H1 (cell line): ENCODE measurements at regions not wholly inside any gene's neighbourhood (a gene's known extent, or its start where the extent isn't known, plus 50 kb on each side); places are given as distances from the start of the nearest gene placed in this dataset.

Experiments
- BRCA1 ChIP-seq: IDR thresholded peaks from 2 replicates; pipeline ENCODE4 v1.6.1; 2012; ENCODE audit warnings: low read depth, low read length, improper control_type of control experiment
- CHD1 ChIP-seq: IDR thresholded peaks from 2 replicates; pipeline ENCODE4 v1.6.1; 2012; ENCODE audit warnings: low read depth, low read length, improper control_type of control experiment
- POU5F1 ChIP-seq: IDR thresholded peaks from 2 replicates; pipeline ENCODE4 v1.6.1; 2011; ENCODE audit warnings: low read depth, mild to moderate bottlenecking, low read length, moderate library complexity
- SIRT6 ChIP-seq: IDR thresholded peaks from one replicate; pipeline ENCODE4 v1.7.1; 2012; ENCODE audit warnings: low read length, inconsistent platforms
- SP4 ChIP-seq: IDR thresholded peaks from 2 replicates; pipeline ENCODE4 v1.6.1; 2012; ENCODE audit warnings: low read length, inconsistent platforms
- YY1 ChIP-seq: IDR thresholded peaks from 2 replicates; pipeline ENCODE4 v1.6.1; 2011; ENCODE audit warnings: low read depth, mild to moderate bottlenecking, low read length
- TF ChIP-seq, protein P1 (sequence below): fragments of 300-600 bp; sonication (generic); IDR thresholded peaks from 2 replicates; pipeline ENCODE4 v1.7.1; 2012; ENCODE audit warnings: low read length, moderate library complexity, mild to moderate bottlenecking, inconsistent platforms; ENCODE audit not compliant: insufficient replicate concordance

- TF ChIP-seq, protein P1, sequence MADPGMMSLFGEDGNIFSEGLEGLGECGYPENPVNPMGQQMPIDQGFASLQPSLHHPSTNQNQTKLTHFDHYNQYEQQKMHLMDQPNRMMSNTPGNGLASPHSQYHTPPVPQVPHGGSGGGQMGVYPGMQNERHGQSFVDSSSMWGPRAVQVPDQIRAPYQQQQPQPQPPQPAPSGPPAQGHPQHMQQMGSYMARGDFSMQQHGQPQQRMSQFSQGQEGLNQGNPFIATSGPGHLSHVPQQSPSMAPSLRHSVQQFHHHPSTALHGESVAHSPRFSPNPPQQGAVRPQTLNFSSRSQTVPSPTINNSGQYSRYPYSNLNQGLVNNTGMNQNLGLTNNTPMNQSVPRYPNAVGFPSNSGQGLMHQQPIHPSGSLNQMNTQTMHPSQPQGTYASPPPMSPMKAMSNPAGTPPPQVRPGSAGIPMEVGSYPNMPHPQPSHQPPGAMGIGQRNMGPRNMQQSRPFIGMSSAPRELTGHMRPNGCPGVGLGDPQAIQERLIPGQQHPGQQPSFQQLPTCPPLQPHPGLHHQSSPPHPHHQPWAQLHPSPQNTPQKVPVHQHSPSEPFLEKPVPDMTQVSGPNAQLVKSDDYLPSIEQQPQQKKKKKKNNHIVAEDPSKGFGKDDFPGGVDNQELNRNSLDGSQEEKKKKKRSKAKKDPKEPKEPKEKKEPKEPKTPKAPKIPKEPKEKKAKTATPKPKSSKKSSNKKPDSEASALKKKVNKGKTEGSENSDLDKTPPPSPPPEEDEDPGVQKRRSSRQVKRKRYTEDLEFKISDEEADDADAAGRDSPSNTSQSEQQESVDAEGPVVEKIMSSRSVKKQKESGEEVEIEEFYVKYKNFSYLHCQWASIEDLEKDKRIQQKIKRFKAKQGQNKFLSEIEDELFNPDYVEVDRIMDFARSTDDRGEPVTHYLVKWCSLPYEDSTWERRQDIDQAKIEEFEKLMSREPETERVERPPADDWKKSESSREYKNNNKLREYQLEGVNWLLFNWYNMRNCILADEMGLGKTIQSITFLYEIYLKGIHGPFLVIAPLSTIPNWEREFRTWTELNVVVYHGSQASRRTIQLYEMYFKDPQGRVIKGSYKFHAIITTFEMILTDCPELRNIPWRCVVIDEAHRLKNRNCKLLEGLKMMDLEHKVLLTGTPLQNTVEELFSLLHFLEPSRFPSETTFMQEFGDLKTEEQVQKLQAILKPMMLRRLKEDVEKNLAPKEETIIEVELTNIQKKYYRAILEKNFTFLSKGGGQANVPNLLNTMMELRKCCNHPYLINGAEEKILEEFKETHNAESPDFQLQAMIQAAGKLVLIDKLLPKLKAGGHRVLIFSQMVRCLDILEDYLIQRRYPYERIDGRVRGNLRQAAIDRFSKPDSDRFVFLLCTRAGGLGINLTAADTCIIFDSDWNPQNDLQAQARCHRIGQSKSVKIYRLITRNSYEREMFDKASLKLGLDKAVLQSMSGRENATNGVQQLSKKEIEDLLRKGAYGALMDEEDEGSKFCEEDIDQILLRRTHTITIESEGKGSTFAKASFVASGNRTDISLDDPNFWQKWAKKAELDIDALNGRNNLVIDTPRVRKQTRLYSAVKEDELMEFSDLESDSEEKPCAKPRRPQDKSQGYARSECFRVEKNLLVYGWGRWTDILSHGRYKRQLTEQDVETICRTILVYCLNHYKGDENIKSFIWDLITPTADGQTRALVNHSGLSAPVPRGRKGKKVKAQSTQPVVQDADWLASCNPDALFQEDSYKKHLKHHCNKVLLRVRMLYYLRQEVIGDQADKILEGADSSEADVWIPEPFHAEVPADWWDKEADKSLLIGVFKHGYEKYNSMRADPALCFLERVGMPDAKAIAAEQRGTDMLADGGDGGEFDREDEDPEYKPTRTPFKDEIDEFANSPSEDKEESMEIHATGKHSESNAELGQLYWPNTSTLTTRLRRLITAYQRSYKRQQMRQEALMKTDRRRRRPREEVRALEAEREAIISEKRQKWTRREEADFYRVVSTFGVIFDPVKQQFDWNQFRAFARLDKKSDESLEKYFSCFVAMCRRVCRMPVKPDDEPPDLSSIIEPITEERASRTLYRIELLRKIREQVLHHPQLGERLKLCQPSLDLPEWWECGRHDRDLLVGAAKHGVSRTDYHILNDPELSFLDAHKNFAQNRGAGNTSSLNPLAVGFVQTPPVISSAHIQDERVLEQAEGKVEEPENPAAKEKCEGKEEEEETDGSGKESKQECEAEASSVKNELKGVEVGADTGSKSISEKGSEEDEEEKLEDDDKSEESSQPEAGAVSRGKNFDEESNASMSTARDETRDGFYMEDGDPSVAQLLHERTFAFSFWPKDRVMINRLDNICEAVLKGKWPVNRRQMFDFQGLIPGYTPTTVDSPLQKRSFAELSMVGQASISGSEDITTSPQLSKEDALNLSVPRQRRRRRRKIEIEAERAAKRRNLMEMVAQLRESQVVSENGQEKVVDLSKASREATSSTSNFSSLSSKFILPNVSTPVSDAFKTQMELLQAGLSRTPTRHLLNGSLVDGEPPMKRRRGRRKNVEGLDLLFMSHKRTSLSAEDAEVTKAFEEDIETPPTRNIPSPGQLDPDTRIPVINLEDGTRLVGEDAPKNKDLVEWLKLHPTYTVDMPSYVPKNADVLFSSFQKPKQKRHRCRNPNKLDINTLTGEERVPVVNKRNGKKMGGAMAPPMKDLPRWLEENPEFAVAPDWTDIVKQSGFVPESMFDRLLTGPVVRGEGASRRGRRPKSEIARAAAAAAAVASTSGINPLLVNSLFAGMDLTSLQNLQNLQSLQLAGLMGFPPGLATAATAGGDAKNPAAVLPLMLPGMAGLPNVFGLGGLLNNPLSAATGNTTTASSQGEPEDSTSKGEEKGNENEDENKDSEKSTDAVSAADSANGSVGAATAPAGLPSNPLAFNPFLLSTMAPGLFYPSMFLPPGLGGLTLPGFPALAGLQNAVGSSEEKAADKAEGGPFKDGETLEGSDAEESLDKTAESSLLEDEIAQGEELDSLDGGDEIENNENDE = no peak
- TF ChIP-seq SIRT6 = no peak
- TF ChIP-seq YY1 = no peak
- no peak for TF ChIP-seq BRCA1
- no peak for TF ChIP-seq POU5F1
- TF ChIP-seq CHD1 = no peak
- TF ChIP-seq SP4 = no peak
These were observed 88.4 kb upstream of the RGPD4 start (continued) for GRCh38 chr2:107738266-107738665.
